ENCODE measurements at regions not wholly inside any gene's neighbourhood (a gene's known extent, or its start where the extent isn't known, plus 50 kb on each side); places are given as distances from the start of the nearest gene placed in this dataset.

- in situ Hi-C loops (cut with MboI; ENCODE audit: low pct_ligation_motif_present in 1 of 4, low pct_unique_long_range_greater_than_20kb in 1 of 4, low sequenced_read_pairs in 3 of 4): no loop called here
- Histone ChIP-seq H3K4me1 (no peaks in the 10 kb centered on the region), H3K9me3 (peaks cover 5 to 16% of the 10 kb centered on the region in 2 donors), H3K4me3 (no peak overlapping the region), H3K27ac (no peak overlapping the region), H3K27me3 (no peaks in the 10 kb centered on the region), H3K36me3 (no peaks in the 10 kb centered on the region)
- no peak for DNase-seq
- intact Hi-C loops (cut with DNase I; ENCODE audit: low total_unique reads): no loop called here
- no peak for TF ChIP-seq POLR2A (IDR thresholded peaks at IDR 0.05)
- no peak for TF ChIP-seq EP300 (IDR thresholded peaks at IDR 0.05; ENCODE audit: low read depth)
- 76% methylated on average over 3 of the region's 3 CpGs; no CpG with 5 or more reads in 1 of the 2 donors for WGBS, 2 donors (ENCODE audit: low coverage in 1 of 2)
Observed at GRCh38 chr2:155404433-155405002, 706.0 kb downstream of the KCNJ3 start.

- no peaks in the 10 kb centered on the region for H3K36me3 ChIP-seq
- TF ChIP-seq EP300 (IDR thresholded peaks at IDR 0.05; ENCODE audit: low read depth) (no peak), CTCF (IDR thresholded peaks at IDR 0.05) (no peak), POLR2AphosphoS5 (IDR thresholded peaks at IDR 0.05) (no peak), POLR2A (IDR thresholded peaks at IDR 0.05) (no peak)
- H3K4me1 ChIP-seq: no peaks in the 10 kb centered on the region
- intact Hi-C loops (cut with DNase I; ENCODE audit: low total_unique reads): no loop called here
- in situ Hi-C loops (cut with MboI; ENCODE audit: low pct_ligation_motif_present in 1 of 4, low pct_unique_long_range_greater_than_20kb in 1 of 4, low sequenced_read_pairs in 3 of 4): loop anchor here in 3 of 4 donors (25.0 kb wide), 2 partner anchors 1794 to 1819 kb away; no protein-coding TSS in a partner anchor
- DNase-seq: no peak
- H3K27me3 ChIP-seq: no peaks in the 10 kb centered on the region
- no peak overlapping the region for H3K4me3 ChIP-seq
- no peak overlapping the region for H3K27ac ChIP-seq
- no peaks in the 10 kb centered on the region for H3K9me3 ChIP-seq
Observed at GRCh38 chr2:155393406-155393805, 694.9 kb downstream of the KCNJ3 start.

GRCh38 chr2:155391613-155392130 lies 693.2 kb downstream of the KCNJ3 start:
- intact Hi-C loops (cut with DNase I; ENCODE audit: low total_unique reads): no loop called here
- no peak for DNase-seq
- H3K4me3 ChIP-seq: no peak overlapping the region
- no peaks in the 10 kb centered on the region for H3K4me1 ChIP-seq
- H3K27ac ChIP-seq: no peak overlapping the region
- WGBS, 2 donors (ENCODE audit: low coverage in 1 of 2): 39% methylated on average over 2 of the region's 2 CpGs
- in situ Hi-C loops (cut with MboI; ENCODE audit: low pct_ligation_motif_present in 1 of 4, low pct_unique_long_range_greater_than_20kb in 1 of 4, low sequenced_read_pairs in 3 of 4): loop anchor here in 3 of 4 donors (25.0 kb wide), 2 partner anchors 1796 to 1821 kb away; no protein-coding TSS in a partner anchor
- no peaks in the 10 kb centered on the region for H3K9me3 ChIP-seq
- no peaks in the 10 kb centered on the region for H3K27me3 ChIP-seq
- no peaks in the 10 kb centered on the region for H3K36me3 ChIP-seq
- no peak for TF ChIP-seq EP300 (IDR thresholded peaks at IDR 0.05; ENCODE audit: low read depth)
- no peak for TF ChIP-seq POLR2AphosphoS5 (IDR thresholded peaks at IDR 0.05)
- TF ChIP-seq POLR2A (IDR thresholded peaks at IDR 0.05): no peak
- no peak for TF ChIP-seq CTCF (IDR thresholded peaks at IDR 0.05)

- Histone ChIP-seq H3K27me3 (no peaks in the 10 kb centered on the region), H3K4me1 (no peaks in the 10 kb centered on the region), H3K36me3 (no peaks in the 10 kb centered on the region), H3K27ac (no peak overlapping the region), H3K4me3 (no peak overlapping the region), H3K9me3 (no peaks in the 10 kb centered on the region)
- 86 to 90% methylated on average over 1 of the region's 1 CpG for WGBS, 2 donors (ENCODE audit: low coverage in 1 of 2)
- intact Hi-C loops (cut with DNase I; ENCODE audit: low total_unique reads) (no loop called here), in situ Hi-C loops (cut with MboI; ENCODE audit: low pct_ligation_motif_present in 1 of 4, low pct_unique_long_range_greater_than_20kb in 1 of 4, low sequenced_read_pairs in 3 of 4) (loop anchor here in 3 of 4 donors (25.0 kb wide), 2 partner anchors 1798 to 1823 kb away; no protein-coding TSS in a partner anchor)
- TF ChIP-seq CTCF (IDR thresholded peaks at IDR 0.05) (no peak), EP300 (IDR thresholded peaks at IDR 0.05; ENCODE audit: low read depth) (no peak), POLR2AphosphoS5 (IDR thresholded peaks at IDR 0.05) (no peak), POLR2A (IDR thresholded peaks at IDR 0.05) (no peak)
- no peak for DNase-seq
Observed at GRCh38 chr2:155389224-155389623, 690.7 kb downstream of the KCNJ3 start.
